ENCODE measurements at regions not wholly inside any gene's neighbourhood (a gene's known extent, or its start where the extent isn't known, plus 50 kb on each side); places are given as distances from the start of the nearest gene placed in this dataset.

GRCh38 chr3:163538387-163538786, 1539.9 kb downstream of the SI start:
- Histone ChIP-seq H3K27me3 (ENCODE audit: control insufficient read depth, insufficient read depth, low read length, poor library complexity, severe bottlenecking) (no peaks in the 10 kb centered on the region), H3K4me1 (ENCODE audit: control insufficient read depth, insufficient read depth, low read length) (no peaks in the 10 kb centered on the region), H3K36me3 (ENCODE audit: control insufficient read depth, insufficient read depth, low read length) (no peaks in the 10 kb centered on the region), H3K4me3 (ENCODE audit: low read length) (no peak overlapping the region), H3K9me3 (ENCODE audit: control insufficient read depth, low read length) (no peaks in the 10 kb centered on the region), H3K27ac (ENCODE audit: low read depth, low read length) (no peak overlapping the region), H3K9ac (ENCODE audit: extremely low read depth, low read length, poor library complexity, severe bottlenecking) (no peak overlapping the region)
- Mint-ChIP-seq H3K27ac (no peak overlapping the region), H3K9me3 (no peaks in the 10 kb centered on the region), H3K36me3 (ENCODE audit: low read depth) (no peaks in the 10 kb centered on the region), H3K4me1 (no peaks in the 10 kb centered on the region), H3K4me3 (no peak overlapping the region), H3K27me3 (ENCODE audit: insufficient read depth) (no peaks in the 10 kb centered on the region)
- no peak for DNase-seq
- WGBS, 2 experiments (ENCODE audit: insufficient coverage in 1 of 2, insufficient read length in 1 of 2): 85 to 86% methylated on average over 4 of the region's 4 CpGs
- no peak for TF ChIP-seq CTCF (conservative IDR thresholded peaks at IDR 0.05)

- no peak for TF ChIP-seq CTCF (conservative IDR thresholded peaks at IDR 0.05)
- Histone ChIP-seq H3K27me3 (ENCODE audit: control insufficient read depth, insufficient read depth, low read length, poor library complexity, severe bottlenecking) (no peaks in the 10 kb centered on the region), H3K4me1 (ENCODE audit: control insufficient read depth, insufficient read depth, low read length) (no peaks in the 10 kb centered on the region), H3K9me3 (ENCODE audit: control insufficient read depth, low read length) (no peaks in the 10 kb centered on the region), H3K36me3 (ENCODE audit: control insufficient read depth, insufficient read depth, low read length) (no peaks in the 10 kb centered on the region), H3K27ac (ENCODE audit: low read depth, low read length) (no peak overlapping the region), H3K4me3 (ENCODE audit: low read length) (no peak overlapping the region), H3K9ac (ENCODE audit: extremely low read depth, low read length, poor library complexity, severe bottlenecking) (no peak overlapping the region)
- Mint-ChIP-seq H3K4me3 (no peak overlapping the region), H3K9me3 (no peaks in the 10 kb centered on the region), H3K4me1 (no peaks in the 10 kb centered on the region), H3K36me3 (ENCODE audit: low read depth) (no peaks in the 10 kb centered on the region), H3K27me3 (ENCODE audit: insufficient read depth) (no peaks in the 10 kb centered on the region), H3K27ac (no peak overlapping the region)
- no peak for DNase-seq
- 100% methylated on average over 1 of the region's 1 CpG; no CpG with 5 or more reads in 1 of the 2 experiments for WGBS, 2 experiments (ENCODE audit: insufficient coverage in 1 of 2, insufficient read length in 1 of 2)
Observed at GRCh38 chr3:163533381-163533780, 1544.9 kb downstream of the SI start.

GRCh38 chr3:163523375-163523774, 1554.9 kb downstream of the SI start:
- 83 to 100% methylated on average over 1 of the region's 1 CpG for WGBS, 2 experiments (ENCODE audit: insufficient coverage in 1 of 2, insufficient read length in 1 of 2)
- H3K9me3 ChIP-seq (ENCODE audit: control insufficient read depth, low read length): no peaks in the 10 kb centered on the region
- no peak overlapping the region for H3K9ac ChIP-seq (ENCODE audit: extremely low read depth, low read length, poor library complexity, severe bottlenecking)
- Mint-ChIP-seq H3K27me3 (ENCODE audit: insufficient read depth) (no peaks in the 10 kb centered on the region), H3K27ac (no peak overlapping the region), H3K4me3 (no peak overlapping the region), H3K9me3 (no peaks in the 10 kb centered on the region), H3K4me1 (no peaks in the 10 kb centered on the region), H3K36me3 (ENCODE audit: low read depth) (no peaks in the 10 kb centered on the region)
- no peak overlapping the region for H3K4me3 ChIP-seq (ENCODE audit: low read length)
- H3K36me3 ChIP-seq (ENCODE audit: control insufficient read depth, insufficient read depth, low read length): no peaks in the 10 kb centered on the region
- no peak for DNase-seq
- H3K27me3 ChIP-seq (ENCODE audit: control insufficient read depth, insufficient read depth, low read length, poor library complexity, severe bottlenecking): no peaks in the 10 kb centered on the region
- H3K27ac ChIP-seq (ENCODE audit: low read depth, low read length): no peak overlapping the region
- H3K4me1 ChIP-seq (ENCODE audit: control insufficient read depth, insufficient read depth, low read length): no peaks in the 10 kb centered on the region
- TF ChIP-seq CTCF (conservative IDR thresholded peaks at IDR 0.05): no peak
